AG10803 (cell line): ENCODE measurements at regions not wholly inside any gene's neighbourhood (a gene's known extent, or its start where the extent isn't known, plus 50 kb on each side); places are given as distances from the start of the nearest gene placed in this dataset.

ENCODE experiments used
- DNase-seq: peaks from one replicate; pipeline ENCODE4 v3.0.0; 2010; ENCODE audit warnings: low read depth
- H3K4me3 ChIP-seq: 2 replicates; pipeline ENCODE4 v1.5.1; 2011; ENCODE audit warnings: mild to moderate bottlenecking, low read length, control low read depth
- TF ChIP-seq, protein P1 (sequence below): conservative IDR thresholded peaks from 2 replicates; pipeline ENCODE4 v1.5.1; 2011; ENCODE audit warnings: mild to moderate bottlenecking, low read length, control low read depth, inconsistent platforms

- DNase-seq, result no peak
- H3K4me3 ChIP-seq, result no peak overlapping the region
- TF ChIP-seq, protein P1, sequence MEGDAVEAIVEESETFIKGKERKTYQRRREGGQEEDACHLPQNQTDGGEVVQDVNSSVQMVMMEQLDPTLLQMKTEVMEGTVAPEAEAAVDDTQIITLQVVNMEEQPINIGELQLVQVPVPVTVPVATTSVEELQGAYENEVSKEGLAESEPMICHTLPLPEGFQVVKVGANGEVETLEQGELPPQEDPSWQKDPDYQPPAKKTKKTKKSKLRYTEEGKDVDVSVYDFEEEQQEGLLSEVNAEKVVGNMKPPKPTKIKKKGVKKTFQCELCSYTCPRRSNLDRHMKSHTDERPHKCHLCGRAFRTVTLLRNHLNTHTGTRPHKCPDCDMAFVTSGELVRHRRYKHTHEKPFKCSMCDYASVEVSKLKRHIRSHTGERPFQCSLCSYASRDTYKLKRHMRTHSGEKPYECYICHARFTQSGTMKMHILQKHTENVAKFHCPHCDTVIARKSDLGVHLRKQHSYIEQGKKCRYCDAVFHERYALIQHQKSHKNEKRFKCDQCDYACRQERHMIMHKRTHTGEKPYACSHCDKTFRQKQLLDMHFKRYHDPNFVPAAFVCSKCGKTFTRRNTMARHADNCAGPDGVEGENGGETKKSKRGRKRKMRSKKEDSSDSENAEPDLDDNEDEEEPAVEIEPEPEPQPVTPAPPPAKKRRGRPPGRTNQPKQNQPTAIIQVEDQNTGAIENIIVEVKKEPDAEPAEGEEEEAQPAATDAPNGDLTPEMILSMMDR, result no peak
Measured at GRCh38 chr16:8502446-8502845, 87.9 kb downstream of the TMEM114 start.

- TF ChIP-seq, protein P1, result no peak
- no peak overlapping the region for H3K4me3 ChIP-seq
- DNase-seq, result no peak
Measured at GRCh38 chr16:8500351-8500750, 90.0 kb downstream of the TMEM114 start.

GRCh38 chr16:8496364-8496763 lies 93.9 kb downstream of the TMEM114 start:
- TF ChIP-seq, protein P1, result no peak
- no peak for DNase-seq

DNA sequence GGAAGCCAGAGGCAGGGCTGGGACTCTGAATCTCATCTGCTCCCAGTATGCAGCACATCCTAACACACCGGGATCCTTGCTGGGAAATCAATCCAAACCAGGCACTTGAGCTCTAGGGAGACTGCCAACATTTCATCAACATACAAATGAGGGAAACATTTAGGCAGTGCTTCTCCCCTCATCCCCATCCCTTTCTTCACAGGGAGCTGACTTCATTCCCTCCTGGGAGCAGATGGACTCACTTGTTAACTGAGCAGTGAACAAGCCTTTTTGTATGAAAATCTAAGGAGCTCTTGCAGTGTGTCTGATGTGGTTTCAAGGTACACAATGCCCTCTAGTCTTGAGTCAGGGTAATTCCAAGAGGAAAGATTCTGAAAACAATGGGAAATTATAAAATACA lies 96.3 kb downstream of the TMEM114 start:
- TF ChIP-seq, protein P1, result no peak
- DNase-seq, result no peak
- H3K4me3 ChIP-seq, result no peak overlapping the region

More at GRCh38 chr16:8496364-8496763, 93.9 kb downstream of the TMEM114 start:
- H3K4me3 ChIP-seq, result no peak overlapping the region

DNA sequence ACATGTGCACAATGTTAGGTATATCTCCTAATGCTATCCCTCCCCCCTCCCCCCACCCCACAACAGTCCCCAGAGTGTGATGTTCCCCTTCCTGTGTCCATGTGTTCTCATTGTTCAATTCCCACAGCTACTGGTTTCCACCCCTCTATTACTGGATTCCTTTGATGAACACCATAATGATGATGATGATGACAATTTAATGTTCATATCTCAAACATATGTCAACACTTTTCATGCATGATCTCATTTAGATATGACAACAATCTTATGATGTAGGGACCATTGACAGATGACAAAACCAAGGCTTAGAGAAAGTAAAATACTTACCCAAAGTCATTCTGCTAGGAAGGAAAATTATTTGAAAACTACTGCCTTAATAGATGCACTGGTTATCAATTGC lies 97.6 kb downstream of the TMEM114 start:
- H3K4me3 ChIP-seq, result no peak overlapping the region
- no peak for DNase-seq
- TF ChIP-seq, protein P1, result no peak

DNA sequence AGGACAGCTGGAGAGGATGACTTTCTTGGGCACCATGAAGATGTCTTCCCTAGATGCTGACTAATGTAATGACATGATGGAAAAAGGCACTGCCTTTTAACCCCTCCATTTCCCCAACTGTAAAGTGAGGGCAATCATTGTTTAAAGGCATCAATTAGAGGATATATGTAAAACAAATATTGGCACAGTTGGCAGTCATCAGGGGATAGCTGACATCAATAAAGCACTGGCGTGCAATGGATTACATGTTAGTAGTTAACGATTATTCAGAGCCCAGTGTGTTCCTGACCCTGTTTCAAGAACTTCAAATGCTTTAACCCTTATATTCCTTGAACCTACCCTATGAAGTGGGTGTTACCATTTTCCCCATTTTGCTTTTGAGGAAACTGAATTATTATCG lies 100.7 kb downstream of the TMEM114 start:
- TF ChIP-seq, protein P1, result no peak
- H3K4me3 ChIP-seq, result no peak overlapping the region
- DNase-seq, result no peak

- no peak overlapping the region for H3K4me3 ChIP-seq
- no peak for DNase-seq
- TF ChIP-seq, protein P1, result no peak
Measured at GRCh38 chr16:8486985-8487384, 103.3 kb downstream of the TMEM114 start.
